CD14-positive monocyte (primary cell): ENCODE measurements at regions not wholly inside any gene's neighbourhood (a gene's known extent, or its start where the extent isn't known, plus 50 kb on each side); places are given as distances from the start of the nearest gene placed in this dataset.

Experiments
- DNase-seq, 3 donors: peaks; one replicate each; pipeline ENCODE4 v3.0.0-alpha.2; 2011 to 2022
- H2AFZ ChIP-seq: 2 replicates; pipeline ENCODE4 v1.6.0; 2012; ENCODE audit warnings: mild to moderate bottlenecking, low read depth, low read length, inconsistent platforms; ENCODE audit not compliant: insufficient read depth, poor library complexity, severe bottlenecking
- H3K27ac ChIP-seq, 2 donors: 1 replicate in 1 of 2; 2 replicates in 1 of 2; pipeline ENCODE4 v1.5.1; 2012 to 2013; ENCODE audit warnings: low read length in 2 of 2, control low read depth in 1 of 2, inconsistent platforms in 1 of 2, low read depth in 1 of 2, mild to moderate bottlenecking in 1 of 2
- H3K27me3 ChIP-seq, 2 donors: one replicate each; pipeline versions ENCODE4 v1.6.0 to v1.6.1; 2011 to 2013; ENCODE audit warnings: low read length in 2 of 2; ENCODE audit not compliant: control insufficient read depth in 2 of 2, insufficient read depth in 2 of 2
- H3K36me3 ChIP-seq, 2 donors: replicated peaks in 1 of 2; 1 replicate in 1 of 2; 2 replicates in 1 of 2; pipeline versions ENCODE4 v1.5.1 to v1.6.1; 2012 to 2013; ENCODE audit warnings: low read length in 2 of 2, control low read depth in 1 of 2, inconsistent platforms in 1 of 2, mild to moderate bottlenecking in 1 of 2; ENCODE audit not compliant: insufficient read depth in 2 of 2, control insufficient read depth in 1 of 2
- H3K4me1 ChIP-seq, 2 donors: 1 replicate in 1 of 2; 2 replicates in 1 of 2; pipeline versions ENCODE4 v1.5.1 to v1.6.1; 2012 to 2013; ENCODE audit warnings: low read length in 2 of 2, control low read depth in 1 of 2, inconsistent platforms in 1 of 2, mild to moderate bottlenecking in 1 of 2, moderate library complexity in 1 of 2; ENCODE audit not compliant: insufficient read depth in 2 of 2, control insufficient read depth in 1 of 2
- H3K4me2 ChIP-seq: replicated peaks from 2 replicates; pipeline ENCODE3; 2012; ENCODE audit warnings: low read length, moderate library complexity, mild to moderate bottlenecking; ENCODE audit not compliant: poor library complexity, severe bottlenecking; ENCODE audit errors: extremely low read depth
- H3K4me3 ChIP-seq, 3 experiments: fragments of 200-600 bp in 1 of 3; sonication (generic) in 1 of 3; replicated peaks in 1 of 3; 1 replicate in 2 of 3; 2 replicates in 1 of 3; pipeline ENCODE4 v1.5.1; 2011 to 2013; ENCODE audit warnings: low read length in 3 of 3, mild to moderate bottlenecking in 3 of 3, control low read depth in 2 of 3, low read depth in 2 of 3, inconsistent platforms in 1 of 3, moderate library complexity in 1 of 3
- H3K79me2 ChIP-seq: 2 replicates; pipeline ENCODE4 v1.6.0; 2012; ENCODE audit warnings: mild to moderate bottlenecking, control low read depth, inconsistent platforms, low read length, moderate library complexity; ENCODE audit not compliant: insufficient read depth
- H3K9ac ChIP-seq: 2 replicates; pipeline ENCODE4 v1.6.0; 2017; ENCODE audit warnings: low read length, mild to moderate bottlenecking; ENCODE audit not compliant: insufficient read depth, poor library complexity, severe bottlenecking
- H3K9me3 ChIP-seq, 2 donors: replicated peaks in 1 of 2; 1 replicate in 1 of 2; 2 replicates in 1 of 2; pipeline versions ENCODE4 v1.5.1 to v1.6.1; 2012 to 2013; ENCODE audit warnings: low read length in 2 of 2, control low read depth in 1 of 2; ENCODE audit not compliant: control insufficient read depth in 1 of 2, insufficient read depth in 1 of 2
- H4K20me1 ChIP-seq: 2 replicates; pipeline ENCODE4 v1.6.0; 2012; ENCODE audit warnings: mild to moderate bottlenecking, low read length, control low read depth, moderate library complexity; ENCODE audit not compliant: insufficient read depth
- H3K27ac Mint-ChIP-seq, 7 donors: one replicate each; pipeline ENCODE4 v1.8.0; 2020; ENCODE audit warnings: mild to moderate bottlenecking in 7 of 7, mixed read lengths in 7 of 7, moderate library complexity in 6 of 7, inconsistent platforms in 2 of 7
- H3K27me3 Mint-ChIP-seq, 3 donors: one replicate each; pipeline ENCODE4 v1.8.0; 2021 to 2022; ENCODE audit warnings: low read depth in 3 of 3, mild to moderate bottlenecking in 3 of 3, mixed read lengths in 3 of 3, moderate library complexity in 3 of 3, inconsistent platforms in 1 of 3
- H3K36me3 Mint-ChIP-seq, 2 donors: one replicate each; pipeline ENCODE4 v1.8.0; 2020; ENCODE audit warnings: mixed read lengths in 2 of 2, inconsistent platforms in 1 of 2, mild to moderate bottlenecking in 1 of 2
- H3K4me1 Mint-ChIP-seq: one replicate; pipeline ENCODE4 v1.8.0; 2020; ENCODE audit warnings: mild to moderate bottlenecking, mixed read lengths
- H3K4me3 Mint-ChIP-seq, 2 donors: one replicate each; pipeline ENCODE4 v1.8.0; 2020; ENCODE audit warnings: mild to moderate bottlenecking in 2 of 2, mixed read lengths in 2 of 2, moderate library complexity in 1 of 2
- H3K9me3 Mint-ChIP-seq, 7 donors: one replicate each; pipeline ENCODE4 v1.8.0; 2020 to 2022; ENCODE audit warnings: mixed read lengths in 7 of 7, mild to moderate bottlenecking in 6 of 7, moderate library complexity in 6 of 7, inconsistent platforms in 2 of 7
- WGBS: methylation state at CpG from one replicate; pipeline ENCODE4 v1.1.5; 2013; ENCODE audit warnings: missing lambda C conversion rate; ENCODE audit not compliant: insufficient coverage; 5-methylcytosine and 5-hydroxymethylcytosine counted together
- intact Hi-C, 2 donors: fragments of 100-400 bp; cut with micrococcal nuclease; formaldehyde crosslinking; loops; one replicate each; pipeline versions ENCODE4 v1.15.0 to v1.15.1; 2023
- TF ChIP-seq, protein P1 (sequence below): fragments of 200-600 bp; IDR thresholded peaks from one replicate; pipeline ENCODE4 v1.8.0; 2022; ENCODE audit warnings: antibody characterized with exemption, mild to moderate bottlenecking

DNA sequence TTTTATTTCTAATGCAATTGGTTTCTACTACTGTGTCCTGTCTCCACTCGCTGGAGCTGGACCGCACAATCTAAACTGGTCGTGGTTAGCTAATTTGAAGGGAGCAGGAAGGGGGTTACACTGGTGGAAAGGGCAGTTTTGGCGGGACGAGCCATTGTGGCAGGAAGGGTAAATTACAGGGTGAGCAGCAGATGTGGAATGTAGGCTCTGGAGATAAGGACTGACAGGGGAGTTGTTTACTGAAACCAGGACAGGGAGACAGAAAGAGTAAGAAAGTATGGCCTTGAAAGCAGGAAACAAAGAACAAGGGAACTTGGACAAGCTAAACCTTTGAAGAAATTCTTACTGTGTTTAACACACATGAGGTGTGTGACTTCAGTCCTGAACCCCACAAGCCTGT lies 147.8 kb downstream of the ATXN7L3B start:
- Mint-ChIP-seq H3K36me3 (no peaks in the 10 kb centered on the region), H3K9me3 (peaks cover 0 to 4% (median 1%) of the 10 kb centered on the region in 7 donors), H3K4me1 (no peaks in the 10 kb centered on the region), H3K27me3 (peaks cover 0 to 1% (median 0%) of the 10 kb centered on the region in 3 donors), H3K27ac (no peak overlapping the region), H3K4me3 (no peak overlapping the region)
- no peaks in the 10 kb centered on the region for H3K79me2 ChIP-seq
- WGBS, result 85% methylated on average over 5 of the region's 5 CpGs
- no peaks in the 10 kb centered on the region for H3K9me3 ChIP-seq
- no peak for DNase-seq
- H3K27ac ChIP-seq, result no peak overlapping the region
- no peaks in the 10 kb centered on the region for H3K4me1 ChIP-seq
- intact Hi-C loops, result no loop called here
- no peak overlapping the region for H3K4me2 ChIP-seq
- TF ChIP-seq, protein P1, sequence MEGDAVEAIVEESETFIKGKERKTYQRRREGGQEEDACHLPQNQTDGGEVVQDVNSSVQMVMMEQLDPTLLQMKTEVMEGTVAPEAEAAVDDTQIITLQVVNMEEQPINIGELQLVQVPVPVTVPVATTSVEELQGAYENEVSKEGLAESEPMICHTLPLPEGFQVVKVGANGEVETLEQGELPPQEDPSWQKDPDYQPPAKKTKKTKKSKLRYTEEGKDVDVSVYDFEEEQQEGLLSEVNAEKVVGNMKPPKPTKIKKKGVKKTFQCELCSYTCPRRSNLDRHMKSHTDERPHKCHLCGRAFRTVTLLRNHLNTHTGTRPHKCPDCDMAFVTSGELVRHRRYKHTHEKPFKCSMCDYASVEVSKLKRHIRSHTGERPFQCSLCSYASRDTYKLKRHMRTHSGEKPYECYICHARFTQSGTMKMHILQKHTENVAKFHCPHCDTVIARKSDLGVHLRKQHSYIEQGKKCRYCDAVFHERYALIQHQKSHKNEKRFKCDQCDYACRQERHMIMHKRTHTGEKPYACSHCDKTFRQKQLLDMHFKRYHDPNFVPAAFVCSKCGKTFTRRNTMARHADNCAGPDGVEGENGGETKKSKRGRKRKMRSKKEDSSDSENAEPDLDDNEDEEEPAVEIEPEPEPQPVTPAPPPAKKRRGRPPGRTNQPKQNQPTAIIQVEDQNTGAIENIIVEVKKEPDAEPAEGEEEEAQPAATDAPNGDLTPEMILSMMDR, result no peak
- H3K27me3 ChIP-seq, result no peaks in the 10 kb centered on the region
- no peak overlapping the region for H3K9ac ChIP-seq
- H4K20me1 ChIP-seq, result no peaks in the 10 kb centered on the region
- H3K4me3 ChIP-seq, result no peak overlapping the region
- no peak overlapping the region for H2AFZ ChIP-seq
- no peaks in the 10 kb centered on the region for H3K36me3 ChIP-seq

DNA sequence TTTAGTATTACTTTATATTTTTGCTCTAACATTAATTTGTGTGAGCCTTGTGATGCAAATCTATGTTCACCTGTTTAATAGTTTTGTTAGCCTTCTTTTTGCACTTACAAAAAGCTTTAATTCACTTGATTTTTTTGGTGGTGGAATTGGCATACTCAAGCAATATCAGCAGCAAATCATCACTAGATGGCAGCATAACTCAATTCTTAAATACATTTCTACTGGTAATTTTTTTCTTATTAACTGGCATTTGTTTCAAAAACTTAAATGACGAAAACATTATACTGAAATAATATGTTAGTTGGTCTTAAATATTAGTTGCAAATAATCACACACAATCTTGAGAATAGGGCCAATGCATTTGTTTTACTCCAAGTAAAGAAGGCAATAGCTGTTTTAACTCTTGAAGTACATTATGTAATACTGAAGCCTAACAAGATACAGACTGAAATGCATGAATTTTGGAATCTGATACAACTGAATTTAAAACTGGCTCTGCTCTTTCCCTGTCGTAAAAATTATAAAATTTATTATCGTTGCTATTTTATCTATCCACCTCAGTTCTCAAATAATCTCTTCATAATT lies 151.5 kb downstream of the ATXN7L3B start:
- no peaks in the 10 kb centered on the region for H3K4me1 ChIP-seq
- no peak overlapping the region for H3K4me3 ChIP-seq
- Mint-ChIP-seq H3K27ac (no peak overlapping the region), H3K36me3 (no peaks in the 10 kb centered on the region), H3K27me3 (peaks cover 3 to 6% (median 5%) of the 10 kb centered on the region in 3 donors), H3K4me1 (no peaks in the 10 kb centered on the region), H3K4me3 (no peak overlapping the region), H3K9me3 (peaks cover 0 to 3% (median 0%) of the 10 kb centered on the region in 7 donors)
- H3K27ac ChIP-seq, result no peak overlapping the region
- H3K27me3 ChIP-seq, result no peaks in the 10 kb centered on the region
- H3K4me2 ChIP-seq, result no peak overlapping the region
- H3K9me3 ChIP-seq, result no peaks in the 10 kb centered on the region
- no peaks in the 10 kb centered on the region for H4K20me1 ChIP-seq
- no peaks in the 10 kb centered on the region for H3K79me2 ChIP-seq
- no peaks in the 10 kb centered on the region for H3K36me3 ChIP-seq
- intact Hi-C loops, result no loop called here
- no peak overlapping the region for H3K9ac ChIP-seq
- DNase-seq, result no peak
- no CpG with 5 or more reads among the region's 3 CpGs for WGBS
- TF ChIP-seq, protein P1, result peak; percentile 11
- H2AFZ ChIP-seq, result no peak overlapping the region
